AG04449 (cell line): ENCODE measurements at regions not wholly inside any gene's neighbourhood (a gene's known extent, or its start where the extent isn't known, plus 50 kb on each side); places are given as distances from the start of the nearest gene placed in this dataset.

Source experiments
- CTCF ChIA-PET: fragments of 350-600 bp; formaldehyde crosslinking; extraction: SDS; loops from one replicate; lab custom pipeline; 2021; ENCODE audit warnings: antibody characterized with exemption; lab: Yijun Ruan, JAX
- POLR2A ChIA-PET: fragments of 400-600, 350-600 bp; formaldehyde crosslinking; extraction: SDS; loops from one replicate; lab custom pipeline; 2020; ENCODE audit warnings: antibody characterized with exemption, inconsistent platforms; lab: Yijun Ruan, JAX
- DNase-seq: peaks from one replicate; pipeline ENCODE4 v3.0.0-alpha.2; 2010; ENCODE audit warnings: low read depth, low spot score
- H3K4me3 ChIP-seq: 2 replicates; pipeline ENCODE4 v1.5.1; 2011; ENCODE audit warnings: low read depth, mild to moderate bottlenecking, control low read depth, low read length
- TF ChIP-seq, protein P1 (sequence below): IDR thresholded peaks from one replicate; pipeline ENCODE4 v1.5.1; 2011; ENCODE audit warnings: mild to moderate bottlenecking, moderate library complexity, low read length, control low read depth, inconsistent platforms; ENCODE audit not compliant: insufficient read depth; ENCODE audit errors: missing control alignments

DNA sequence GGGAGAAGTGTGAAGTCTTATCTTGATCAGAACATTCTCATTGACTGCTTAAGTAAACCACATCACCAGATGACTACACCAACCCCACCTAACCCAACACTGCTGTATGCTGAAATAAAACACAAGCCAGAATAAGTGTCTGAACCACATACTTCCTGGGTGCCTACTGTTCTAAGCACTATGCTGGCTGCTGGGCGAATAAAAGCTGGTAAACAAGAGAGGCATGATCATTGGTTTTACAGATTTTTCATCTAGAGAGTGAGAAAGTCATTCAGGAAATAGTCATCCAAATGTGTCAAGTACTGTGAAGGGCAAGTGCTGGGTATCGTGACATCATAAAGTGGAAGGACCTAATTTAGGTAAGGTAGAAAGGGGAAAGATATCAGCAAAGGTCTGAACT, 199.0 kb upstream of the SOX9 start:
- TF ChIP-seq, protein P1, sequence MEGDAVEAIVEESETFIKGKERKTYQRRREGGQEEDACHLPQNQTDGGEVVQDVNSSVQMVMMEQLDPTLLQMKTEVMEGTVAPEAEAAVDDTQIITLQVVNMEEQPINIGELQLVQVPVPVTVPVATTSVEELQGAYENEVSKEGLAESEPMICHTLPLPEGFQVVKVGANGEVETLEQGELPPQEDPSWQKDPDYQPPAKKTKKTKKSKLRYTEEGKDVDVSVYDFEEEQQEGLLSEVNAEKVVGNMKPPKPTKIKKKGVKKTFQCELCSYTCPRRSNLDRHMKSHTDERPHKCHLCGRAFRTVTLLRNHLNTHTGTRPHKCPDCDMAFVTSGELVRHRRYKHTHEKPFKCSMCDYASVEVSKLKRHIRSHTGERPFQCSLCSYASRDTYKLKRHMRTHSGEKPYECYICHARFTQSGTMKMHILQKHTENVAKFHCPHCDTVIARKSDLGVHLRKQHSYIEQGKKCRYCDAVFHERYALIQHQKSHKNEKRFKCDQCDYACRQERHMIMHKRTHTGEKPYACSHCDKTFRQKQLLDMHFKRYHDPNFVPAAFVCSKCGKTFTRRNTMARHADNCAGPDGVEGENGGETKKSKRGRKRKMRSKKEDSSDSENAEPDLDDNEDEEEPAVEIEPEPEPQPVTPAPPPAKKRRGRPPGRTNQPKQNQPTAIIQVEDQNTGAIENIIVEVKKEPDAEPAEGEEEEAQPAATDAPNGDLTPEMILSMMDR = no peak
- DNase-seq = no peak
- no peak overlapping the region for H3K4me3 ChIP-seq
- CTCF ChIA-PET = no interaction called here
- POLR2A ChIA-PET = no interaction called here

DNA sequence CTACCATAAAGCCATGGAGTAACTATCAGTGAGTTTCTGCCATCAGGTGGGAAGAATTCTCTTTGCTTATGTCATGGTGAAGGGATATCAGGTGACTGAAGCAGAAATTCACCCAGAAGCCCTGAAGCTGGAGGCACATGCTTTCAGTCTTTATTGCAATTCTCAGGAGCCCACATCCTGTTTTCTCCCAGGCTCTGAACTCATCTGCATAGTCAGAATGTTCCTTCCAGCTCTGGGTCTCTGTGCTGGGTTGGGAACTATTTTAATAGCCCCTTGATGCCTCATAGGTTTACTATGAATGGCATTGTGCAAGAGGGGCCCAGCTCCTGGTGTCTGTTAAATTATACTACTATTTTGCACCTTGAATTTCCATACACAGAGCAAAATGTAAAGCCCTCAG, 198.4 kb upstream of the SOX9 start:
- TF ChIP-seq, protein P1 = no peak
- DNase-seq = no peak
- POLR2A ChIA-PET = no interaction called here
- H3K4me3 ChIP-seq = no peak overlapping the region
- CTCF ChIA-PET = no interaction called here

DNA sequence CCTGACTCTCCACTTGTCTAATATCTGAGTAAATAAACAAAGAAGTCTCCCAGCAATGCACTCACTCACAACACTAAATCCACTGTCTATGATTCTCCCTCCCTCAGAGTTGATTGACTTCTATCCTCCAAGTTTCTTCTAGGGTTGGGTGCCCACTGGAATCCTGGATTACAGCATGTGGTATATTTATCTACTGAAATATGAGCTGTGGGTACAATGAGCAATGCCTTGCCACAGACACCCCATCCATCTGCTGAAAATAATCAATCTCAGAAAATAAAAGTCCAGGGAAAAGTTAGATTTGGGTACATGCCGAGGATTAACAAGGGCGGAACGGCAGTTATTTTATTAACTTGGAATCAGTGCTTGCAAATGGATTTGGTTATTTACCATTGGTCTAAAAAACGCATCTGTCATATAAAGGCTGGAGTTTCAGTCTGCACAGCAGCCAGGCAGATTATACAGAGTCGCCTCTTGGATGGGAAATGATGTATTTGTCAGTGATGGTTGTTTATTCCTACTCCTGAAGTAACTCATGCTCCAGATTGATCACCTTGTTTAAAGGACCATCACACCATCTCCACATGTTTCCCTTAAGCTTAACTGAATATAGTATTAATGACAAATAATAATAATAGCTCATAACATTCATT, 193.9 kb upstream of the SOX9 start:
- no peak overlapping the region for H3K4me3 ChIP-seq
- CTCF ChIA-PET = no interaction called here
- TF ChIP-seq, protein P1 = no peak
- no peak for DNase-seq
- POLR2A ChIA-PET = no interaction called here

DNA sequence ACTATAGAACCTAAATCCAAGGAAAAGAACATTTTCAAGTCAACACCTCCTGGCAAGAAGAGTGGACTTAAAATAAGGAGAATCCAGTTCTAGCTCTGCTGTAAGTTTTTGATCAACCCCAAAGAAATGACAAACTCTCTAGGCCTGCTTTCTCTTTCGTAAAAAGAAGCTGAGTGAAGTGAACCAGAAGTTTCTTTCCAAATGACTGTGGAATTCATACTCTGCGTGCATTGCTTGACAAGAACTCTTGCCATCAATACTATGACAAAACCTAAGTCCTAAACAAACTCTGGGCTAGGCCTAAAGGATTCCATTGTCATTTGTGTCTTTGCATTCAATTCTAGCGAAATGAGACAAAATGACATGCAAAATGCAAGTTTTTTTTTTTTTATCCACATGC, 187.5 kb upstream of the SOX9 start:
- DNase-seq = no peak
- ChIA-PET POLR2A (no interaction called here), CTCF (no interaction called here)
- TF ChIP-seq, protein P1 = no peak
- no peak overlapping the region for H3K4me3 ChIP-seq

DNA sequence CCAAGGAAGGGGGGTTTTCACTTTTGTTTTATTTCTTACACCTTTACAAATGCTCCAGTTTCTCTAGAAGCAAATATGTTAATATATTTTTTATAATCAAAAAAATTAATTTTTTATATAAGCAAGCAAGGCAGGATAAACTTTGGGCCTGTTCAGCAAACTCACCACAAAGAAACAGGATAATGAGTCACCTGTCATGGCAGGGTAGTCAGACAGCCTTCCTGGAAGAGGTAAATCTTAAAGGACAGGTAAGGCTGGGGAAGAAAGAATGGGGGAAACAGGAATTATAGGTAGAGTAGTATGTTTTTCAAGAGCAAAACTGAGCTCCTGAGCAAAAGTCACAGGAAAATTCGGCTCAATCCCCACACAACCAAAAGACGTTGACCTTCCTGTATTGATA, 186.3 kb upstream of the SOX9 start:
- no peak for DNase-seq
- ChIA-PET CTCF (no interaction called here), POLR2A (no interaction called here)
- no peak overlapping the region for H3K4me3 ChIP-seq
- TF ChIP-seq, protein P1 = no peak

DNA sequence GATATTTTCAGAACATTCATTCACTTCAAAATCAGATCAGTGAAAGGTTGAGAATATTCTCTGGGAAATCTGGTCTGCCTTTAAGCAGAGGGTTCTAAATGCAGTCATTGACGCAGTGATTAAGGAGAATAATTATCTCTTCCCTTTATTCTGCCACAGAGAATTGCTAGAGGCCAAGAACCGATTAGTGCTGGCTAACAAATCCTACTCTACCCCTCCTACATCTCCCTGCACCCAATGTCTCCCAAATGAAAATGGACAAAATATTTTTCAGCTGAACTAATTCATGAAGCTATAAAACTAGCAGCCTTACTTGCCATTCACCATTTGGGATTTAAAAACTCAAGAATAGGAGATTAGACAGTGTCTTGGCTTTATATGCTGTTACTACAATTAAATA, 185.5 kb upstream of the SOX9 start:
- POLR2A ChIA-PET = no interaction called here
- no peak for DNase-seq
- H3K4me3 ChIP-seq = no peak overlapping the region
- CTCF ChIA-PET = no interaction called here
- TF ChIP-seq, protein P1 = no peak
